MM.1S (cell line): ENCODE measurements at regions not wholly inside any gene's neighbourhood (a gene's known extent, or its start where the extent isn't known, plus 50 kb on each side); places are given as distances from the start of the nearest gene placed in this dataset.

Source experiments
- DNase-seq: peaks from one replicate; pipeline ENCODE4 v3.0.0-alpha.2; 2015
- H2AFZ ChIP-seq: fragments of 300-600 bp; sonication (generic); 2 replicates; pipeline ENCODE4 v1.6.0; 2016; ENCODE audit warnings: antibody characterized with exemption, low read length
- H3F3A ChIP-seq: fragments of 300-600 bp; sonication (generic); 2 replicates; pipeline ENCODE4 v1.6.1; 2016; ENCODE audit warnings: mild to moderate bottlenecking, antibody characterized with exemption, low read length, moderate library complexity, mixed read lengths; ENCODE audit not compliant: insufficient read depth
- H3K27ac ChIP-seq: fragments of 300-600 bp; sonication (generic); 2 replicates; pipeline ENCODE4 v1.5.1; 2016; ENCODE audit warnings: mild to moderate bottlenecking, low read length
- H3K27me3 ChIP-seq: fragments of 300-600 bp; sonication (generic); replicated peaks from 2 replicates; pipeline ENCODE4 v1.6.0; 2016; ENCODE audit warnings: low read length; ENCODE audit not compliant: insufficient read depth
- H3K36me3 ChIP-seq: fragments of 300-600 bp; sonication (generic); replicated peaks from 2 replicates; pipeline ENCODE4 v1.6.1; 2016; ENCODE audit warnings: mild to moderate bottlenecking, low read length, mixed read lengths; ENCODE audit not compliant: insufficient read depth
- H3K4me1 ChIP-seq: fragments of 300-600 bp; sonication (generic); 2 replicates; pipeline ENCODE4 v1.6.1; 2016; ENCODE audit warnings: low read length, mixed read lengths
- H3K4me2 ChIP-seq: fragments of 300-600 bp; sonication (generic); 2 replicates; pipeline ENCODE4 v1.6.0; 2016; ENCODE audit warnings: low read depth, low read length
- H3K4me3 ChIP-seq: fragments of 300-600 bp; sonication (generic); 2 replicates; pipeline ENCODE4 v1.5.1; 2016; ENCODE audit warnings: low read length, mixed read lengths
- H3K79me2 ChIP-seq: fragments of 300-600 bp; sonication (generic); 2 replicates; pipeline ENCODE4 v1.6.1; 2016; ENCODE audit warnings: mixed run types, low read length, mixed read lengths
- H3K9ac ChIP-seq: fragments of 300-600 bp; sonication (generic); 2 replicates; pipeline ENCODE4 v1.6.1; 2016; ENCODE audit warnings: low read length, mixed read lengths
- H3K9me2 ChIP-seq: fragments of 300-600 bp; sonication (generic); replicated peaks from 2 replicates; pipeline ENCODE4 v1.6.1; 2016; ENCODE audit warnings: mild to moderate bottlenecking, low read length, mixed read lengths; ENCODE audit not compliant: insufficient read depth
- H3K9me3 ChIP-seq: fragments of 300-600 bp; sonication (generic); replicated peaks from 2 replicates; pipeline ENCODE4 v1.6.1; 2016; ENCODE audit warnings: mild to moderate bottlenecking, low read length, mixed read lengths; ENCODE audit not compliant: insufficient read depth
- H4K20me1 ChIP-seq: fragments of 300-600 bp; sonication (generic); 2 replicates; pipeline ENCODE4 v1.6.1; 2016; ENCODE audit warnings: mild to moderate bottlenecking, low read length, moderate library complexity, mixed read lengths; ENCODE audit not compliant: insufficient read depth
- CTCF ChIP-seq: fragments of 300-600 bp; sonication (generic); IDR thresholded peaks from 2 replicates; pipeline ENCODE4 v1.5.1; 2016; ENCODE audit warnings: antibody characterized with exemption, low read length, mixed read lengths
- EZH2 ChIP-seq: fragments of 300-600 bp; sonication (generic); optimal IDR thresholded peaks from 2 replicates; pipeline ENCODE3; 2017; ENCODE audit warnings: low read depth, mild to moderate bottlenecking, antibody characterized with exemption, low read length, mixed read lengths
- EZH2phosphoT487 ChIP-seq: fragments of 300-600 bp; sonication (generic); IDR thresholded peaks from 2 replicates; pipeline ENCODE4 v1.6.1; 2018; ENCODE audit warnings: antibody characterized with exemption, low read length

GRCh38 chr1:71264039-71264438 is 183.2 kb upstream of the ZRANB2 start:
- Histone ChIP-seq H3K4me1 (no peaks in the 10 kb centered on the region), H3K36me3 (no peaks in the 10 kb centered on the region)
- no peak for TF ChIP-seq EZH2
- no peak for TF ChIP-seq CTCF
- TF ChIP-seq EZH2phosphoT487: no peak

GRCh38 chr1:71262970-71263369 is 182.1 kb upstream of the ZRANB2 start:
- H3K36me3 ChIP-seq: no peaks in the 10 kb centered on the region
- TF ChIP-seq EZH2 (no peak), CTCF (no peak), EZH2phosphoT487 (no peak)
- H3K27me3 ChIP-seq: no peaks in the 10 kb centered on the region
- no peak overlapping the region for H3K9ac ChIP-seq
- no peaks in the 10 kb centered on the region for H3K79me2 ChIP-seq
- H3K9me2 ChIP-seq: no peaks in the 10 kb centered on the region
- H4K20me1 ChIP-seq: no peaks in the 10 kb centered on the region
- no peaks in the 10 kb centered on the region for H3K4me1 ChIP-seq
- no peaks in the 10 kb centered on the region for H3F3A ChIP-seq
- no peak overlapping the region for H3K27ac ChIP-seq
- H3K9me3 ChIP-seq: no peaks in the 10 kb centered on the region
- H2AFZ ChIP-seq: no peak overlapping the region
- no peak overlapping the region for H3K4me3 ChIP-seq
- no peak for DNase-seq
- H3K4me2 ChIP-seq: no peak overlapping the region

More at GRCh38 chr1:71264039-71264438, 183.2 kb upstream of the ZRANB2 start:
- Histone ChIP-seq H3K9me2 (no peaks in the 10 kb centered on the region), H3K4me2 (no peak overlapping the region), H3K79me2 (no peaks in the 10 kb centered on the region), H3K27ac (no peak overlapping the region), H3K9me3 (no peaks in the 10 kb centered on the region), H2AFZ (no peak overlapping the region), H3K4me3 (no peak overlapping the region), H4K20me1 (no peaks in the 10 kb centered on the region), H3K9ac (no peak overlapping the region), H3K27me3 (no peaks in the 10 kb centered on the region), H3F3A (no peaks in the 10 kb centered on the region)
- no peak for DNase-seq

- no peak overlapping the region for H3K9ac ChIP-seq
- no peaks in the 10 kb centered on the region for H3K9me2 ChIP-seq
- DNase-seq: no peak
- H2AFZ ChIP-seq: no peak overlapping the region
- TF ChIP-seq CTCF (no peak), EZH2 (no peak), EZH2phosphoT487 (no peak)
- no peaks in the 10 kb centered on the region for H3K27me3 ChIP-seq
- H3K27ac ChIP-seq: no peak overlapping the region
- no peaks in the 10 kb centered on the region for H3F3A ChIP-seq
- H3K4me1 ChIP-seq: no peaks in the 10 kb centered on the region
- H3K79me2 ChIP-seq: no peaks in the 10 kb centered on the region
- no peaks in the 10 kb centered on the region for H3K9me3 ChIP-seq
- no peak overlapping the region for H3K4me3 ChIP-seq
- no peaks in the 10 kb centered on the region for H4K20me1 ChIP-seq
- no peak overlapping the region for H3K4me2 ChIP-seq
- H3K36me3 ChIP-seq: no peaks in the 10 kb centered on the region
Observed at GRCh38 chr1:71252900-71253299, 172.1 kb upstream of the ZRANB2 start.
